ENCODE measurements at regions not wholly inside any gene's neighbourhood (a gene's known extent, or its start where the extent isn't known, plus 50 kb on each side); places are given as distances from the start of the nearest gene placed in this dataset.

DNA sequence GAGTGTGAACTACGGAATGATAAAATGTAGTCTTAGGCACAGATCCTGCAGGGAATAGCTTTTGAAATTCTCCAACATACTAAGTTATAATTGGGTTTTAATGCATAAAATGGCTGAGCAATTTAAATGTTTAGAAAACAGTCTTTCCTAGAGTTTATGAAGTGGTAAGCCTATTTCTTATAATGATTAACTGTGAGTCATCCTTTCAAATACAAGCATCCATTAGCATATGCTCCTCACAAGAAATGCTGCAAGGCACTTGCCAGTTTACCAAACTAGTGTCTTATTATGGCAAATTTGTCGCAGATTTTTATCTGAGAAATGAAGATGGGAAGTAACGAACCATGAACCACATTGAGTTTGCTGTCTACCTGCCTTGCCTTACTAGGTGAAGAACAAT is 101.3 kb upstream of the ESRRG start:
- intact Hi-C loops (cut with micrococcal nuclease; ENCODE audit: unreplicated experiment): no loop called here
- Histone ChIP-seq H3K9ac (ENCODE audit: control insufficient read depth, insufficient read depth, low read length) (no peak overlapping the region), H3K79me2 (ENCODE audit: control insufficient read depth, insufficient read depth, low read length) (no peaks in the 10 kb centered on the region), H4K20me1 (ENCODE audit: control insufficient read depth, insufficient read depth) (no peaks in the 10 kb centered on the region), H3K9me3 (replicated peaks; ENCODE audit: control insufficient read depth, insufficient read depth, low read length) (no peaks in the 10 kb centered on the region), H3K36me3 (ENCODE audit: control insufficient read depth in 2 of 2, insufficient read depth in 2 of 2, low read length in 1 of 2) (no peaks in the 10 kb centered on the region), H3K27me3 (replicated peaks in 1 of 2; ENCODE audit: control insufficient read depth in 2 of 2, insufficient read depth in 2 of 2, low read length in 1 of 2) (no peaks in the 10 kb centered on the region), H2AFZ (ENCODE audit: control insufficient read depth, low read depth, low read length) (no peak overlapping the region), H3K4me3 (no peak overlapping the region), H3K4me1 (ENCODE audit: control insufficient read depth, insufficient read depth, low read length) (no peaks in the 10 kb centered on the region), H3K27ac (ENCODE audit: control insufficient read depth, insufficient read depth) (no peak overlapping the region), H3K4me2 (ENCODE audit: control insufficient read depth, insufficient read depth) (no peak overlapping the region)
- POLR2A ChIA-PET: no interaction called here
- RAD21 ChIA-PET (ENCODE audit: unreplicated experiment): no interaction called here
- 10% methylated on average over 3 of the region's 3 CpGs for WGBS (ENCODE audit: insufficient coverage, insufficient replicate concordance, low lambda C conversion rate, missing lambda C conversion rate)
- SMC1A ChIA-PET (ENCODE audit: uncharacterized antibody, unreplicated experiment): interaction anchor here (1.4 kb wide), 1 partner anchor 13 kb away, joined by 3 read pairs; no protein-coding TSS in a partner anchor
- in situ Hi-C loops (cut with MboI): no loop called here
- no peak for FAIRE-seq
- CTCF ChIA-PET: no interaction called here
- no peak for TF ChIP-seq IKZF1 (conservative IDR thresholded peaks at IDR 0.05)
- no peak for TF ChIP-seq RAD21 (IDR thresholded peaks at IDR 0.05; ENCODE audit: insufficient read depth, low read depth, low read length)
- TF ChIP-seq, protein P1, sequence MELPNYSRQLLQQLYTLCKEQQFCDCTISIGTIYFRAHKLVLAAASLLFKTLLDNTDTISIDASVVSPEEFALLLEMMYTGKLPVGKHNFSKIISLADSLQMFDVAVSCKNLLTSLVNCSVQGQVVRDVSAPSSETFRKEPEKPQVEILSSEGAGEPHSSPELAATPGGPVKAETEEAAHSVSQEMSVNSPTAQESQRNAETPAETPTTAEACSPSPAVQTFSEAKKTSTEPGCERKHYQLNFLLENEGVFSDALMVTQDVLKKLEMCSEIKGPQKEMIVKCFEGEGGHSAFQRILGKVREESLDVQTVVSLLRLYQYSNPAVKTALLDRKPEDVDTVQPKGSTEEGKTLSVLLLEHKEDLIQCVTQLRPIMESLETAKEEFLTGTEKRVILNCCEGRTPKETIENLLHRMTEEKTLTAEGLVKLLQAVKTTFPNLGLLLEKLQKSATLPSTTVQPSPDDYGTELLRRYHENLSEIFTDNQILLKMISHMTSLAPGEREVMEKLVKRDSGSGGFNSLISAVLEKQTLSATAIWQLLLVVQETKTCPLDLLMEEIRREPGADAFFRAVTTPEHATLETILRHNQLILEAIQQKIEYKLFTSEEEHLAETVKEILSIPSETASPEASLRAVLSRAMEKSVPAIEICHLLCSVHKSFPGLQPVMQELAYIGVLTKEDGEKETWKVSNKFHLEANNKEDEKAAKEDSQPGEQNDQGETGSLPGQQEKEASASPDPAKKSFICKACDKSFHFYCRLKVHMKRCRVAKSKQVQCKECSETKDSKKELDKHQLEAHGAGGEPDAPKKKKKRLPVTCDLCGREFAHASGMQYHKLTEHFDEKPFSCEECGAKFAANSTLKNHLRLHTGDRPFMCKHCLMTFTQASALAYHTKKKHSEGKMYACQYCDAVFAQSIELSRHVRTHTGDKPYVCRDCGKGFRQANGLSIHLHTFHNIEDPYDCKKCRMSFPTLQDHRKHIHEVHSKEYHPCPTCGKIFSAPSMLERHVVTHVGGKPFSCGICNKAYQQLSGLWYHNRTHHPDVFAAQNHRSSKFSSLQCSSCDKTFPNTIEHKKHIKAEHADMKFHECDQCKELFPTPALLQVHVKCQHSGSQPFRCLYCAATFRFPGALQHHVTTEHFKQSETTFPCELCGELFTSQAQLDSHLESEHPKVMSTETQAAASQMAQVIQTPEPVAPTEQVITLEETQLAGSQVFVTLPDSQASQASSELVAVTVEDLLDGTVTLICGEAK (IDR thresholded peaks at IDR 0.05; ENCODE audit: borderline replicate concordance): no peak
- TF ChIP-seq JUNB (IDR thresholded peaks at IDR 0.05): no peak
- no peak for DNase-seq (ENCODE audit: low read depth, low spot score)
- no TSS peak for BruUV-seq (replicated peaks)
- no peak for ATAC-seq

DNA sequence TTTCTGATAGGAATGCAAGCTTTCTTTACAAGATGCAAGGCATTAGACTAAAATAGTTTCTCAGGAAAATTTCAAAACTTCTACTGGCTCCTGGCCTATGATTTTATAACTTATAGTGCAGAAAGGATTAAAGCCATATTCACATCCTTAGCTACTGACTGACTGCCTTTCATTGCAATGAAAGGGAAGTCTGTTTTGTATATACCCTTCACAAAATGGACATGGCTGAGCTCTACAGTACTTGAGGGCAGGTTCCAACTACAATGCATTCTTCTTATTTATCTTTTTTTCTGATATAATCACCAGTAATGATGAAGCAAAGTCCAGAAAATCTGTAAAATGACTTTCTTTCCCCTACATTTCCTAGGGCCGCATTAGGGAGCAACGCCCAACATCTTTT is 100.5 kb upstream of the ESRRG start:
- Histone ChIP-seq H3K27me3 (replicated peaks in 1 of 2; ENCODE audit: control insufficient read depth in 2 of 2, insufficient read depth in 2 of 2, low read length in 1 of 2) (no peaks in the 10 kb centered on the region), H4K20me1 (ENCODE audit: control insufficient read depth, insufficient read depth) (no peaks in the 10 kb centered on the region), H3K4me2 (ENCODE audit: control insufficient read depth, insufficient read depth) (no peak overlapping the region), H3K4me3 (no peak overlapping the region), H3K36me3 (ENCODE audit: control insufficient read depth in 2 of 2, insufficient read depth in 2 of 2, low read length in 1 of 2) (no peaks in the 10 kb centered on the region), H3K4me1 (ENCODE audit: control insufficient read depth, insufficient read depth, low read length) (no peaks in the 10 kb centered on the region), H3K79me2 (ENCODE audit: control insufficient read depth, insufficient read depth, low read length) (no peaks in the 10 kb centered on the region), H3K9me3 (replicated peaks; ENCODE audit: control insufficient read depth, insufficient read depth, low read length) (no peaks in the 10 kb centered on the region), H3K9ac (ENCODE audit: control insufficient read depth, insufficient read depth, low read length) (no peak overlapping the region), H2AFZ (ENCODE audit: control insufficient read depth, low read depth, low read length) (no peak overlapping the region), H3K27ac (ENCODE audit: control insufficient read depth, insufficient read depth) (no peak overlapping the region)
- no TSS peak for BruUV-seq (replicated peaks)
- in situ Hi-C loops (cut with MboI): no loop called here
- POLR2A ChIA-PET: no interaction called here
- intact Hi-C loops (cut with micrococcal nuclease; ENCODE audit: unreplicated experiment): no loop called here
- no peak for FAIRE-seq
- SMC1A ChIA-PET (ENCODE audit: uncharacterized antibody, unreplicated experiment): interaction anchor here (1.3 to 1.4 kb wide), 2 partner anchors 12 kb away, joined by 3 read pairs; no protein-coding TSS in a partner anchor
- 17% methylated on average over 2 of the region's 2 CpGs for WGBS (ENCODE audit: insufficient coverage, insufficient replicate concordance, low lambda C conversion rate, missing lambda C conversion rate)
- DNase-seq (ENCODE audit: low read depth, low spot score): no peak
- CTCF ChIA-PET: no interaction called here
- RAD21 ChIA-PET (ENCODE audit: unreplicated experiment): no interaction called here
- ATAC-seq: no peak
- TF ChIP-seq KLF5 (IDR thresholded peaks at IDR 0.05; ENCODE audit: partially characterized antibody) (no peak), SIX5 (IDR thresholded peaks at IDR 0.05; ENCODE audit: low read depth, low read length, severe bottlenecking) (no peak), NFYA (IDR thresholded peaks at IDR 0.05; ENCODE audit: borderline replicate concordance, low read depth, low read length) (no peak)
- TF ChIP-seq, protein P2, sequence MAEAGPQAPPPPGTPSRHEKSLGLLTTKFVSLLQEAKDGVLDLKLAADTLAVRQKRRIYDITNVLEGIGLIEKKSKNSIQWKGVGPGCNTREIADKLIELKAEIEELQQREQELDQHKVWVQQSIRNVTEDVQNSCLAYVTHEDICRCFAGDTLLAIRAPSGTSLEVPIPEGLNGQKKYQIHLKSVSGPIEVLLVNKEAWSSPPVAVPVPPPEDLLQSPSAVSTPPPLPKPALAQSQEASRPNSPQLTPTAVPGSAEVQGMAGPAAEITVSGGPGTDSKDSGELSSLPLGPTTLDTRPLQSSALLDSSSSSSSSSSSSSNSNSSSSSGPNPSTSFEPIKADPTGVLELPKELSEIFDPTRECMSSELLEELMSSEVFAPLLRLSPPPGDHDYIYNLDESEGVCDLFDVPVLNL (IDR thresholded peaks at IDR 0.05; ENCODE audit: low read depth, low read length): no peak
- TF ChIP-seq, protein P3, sequence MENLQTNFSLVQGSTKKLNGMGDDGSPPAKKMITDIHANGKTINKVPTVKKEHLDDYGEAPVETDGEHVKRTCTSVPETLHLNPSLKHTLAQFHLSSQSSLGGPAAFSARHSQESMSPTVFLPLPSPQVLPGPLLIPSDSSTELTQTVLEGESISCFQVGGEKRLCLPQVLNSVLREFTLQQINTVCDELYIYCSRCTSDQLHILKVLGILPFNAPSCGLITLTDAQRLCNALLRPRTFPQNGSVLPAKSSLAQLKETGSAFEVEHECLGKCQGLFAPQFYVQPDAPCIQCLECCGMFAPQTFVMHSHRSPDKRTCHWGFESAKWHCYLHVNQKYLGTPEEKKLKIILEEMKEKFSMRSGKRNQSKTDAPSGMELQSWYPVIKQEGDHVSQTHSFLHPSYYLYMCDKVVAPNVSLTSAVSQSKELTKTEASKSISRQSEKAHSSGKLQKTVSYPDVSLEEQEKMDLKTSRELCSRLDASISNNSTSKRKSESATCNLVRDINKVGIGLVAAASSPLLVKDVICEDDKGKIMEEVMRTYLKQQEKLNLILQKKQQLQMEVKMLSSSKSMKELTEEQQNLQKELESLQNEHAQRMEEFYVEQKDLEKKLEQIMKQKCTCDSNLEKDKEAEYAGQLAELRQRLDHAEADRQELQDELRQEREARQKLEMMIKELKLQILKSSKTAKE (IDR thresholded peaks at IDR 0.05; ENCODE audit: low read depth, poor library complexity, severe bottlenecking): no peak

Data from GM12878 (cell line).